Thyroid gland (tissue), 4 donors: ENCODE measurements at regions not wholly inside any gene's neighbourhood (a gene's known extent, or its start where the extent isn't known, plus 50 kb on each side); places are given as distances from the start of the nearest gene placed in this dataset.

Experiments used
- CTCF ChIP-seq, 6 experiments: fragments of 200-600 bp in 3 of 6; fragments of 450-650 bp in 3 of 6; sonication (generic) in 3 of 6; IDR thresholded peaks; one replicate each; pipeline ENCODE4 v1.5.1; 2016 to 2019; ENCODE audit warnings: antibody characterized with exemption in 6 of 6, mild to moderate bottlenecking in 2 of 6, inconsistent platforms in 1 of 6, moderate library complexity in 1 of 6
- POLR2A ChIP-seq, 2 donors: fragments of 450-650 bp; IDR thresholded peaks; one replicate each; pipeline ENCODE4 v1.6.1; 2017; ENCODE audit warnings: antibody characterized with exemption in 2 of 2, mild to moderate bottlenecking in 2 of 2, moderate library complexity in 1 of 2

- no peak for TF ChIP-seq CTCF (IDR thresholded peaks at IDR 0.05)
- no peak for TF ChIP-seq POLR2A (IDR thresholded peaks at IDR 0.05)
Observed at GRCh38 chr5:18772475-18772874, 1138.2 kb downstream of the TAF11L14 start.
